AG09319 (cell line): ENCODE measurements at regions not wholly inside any gene's neighbourhood (a gene's known extent, or its start where the extent isn't known, plus 50 kb on each side); places are given as distances from the start of the nearest gene placed in this dataset.

Experiments used
- DNase-seq: peaks from one replicate; pipeline ENCODE4 v3.0.0-alpha.2; 2010; ENCODE audit warnings: low read depth; ENCODE audit errors: extremely low read depth
- CTCF ChIP-seq: IDR thresholded peaks from 2 replicates; pipeline ENCODE4 v1.5.1; 2011; ENCODE audit warnings: low read depth, mild to moderate bottlenecking, inconsistent platforms, low read length, moderate library complexity

- TF ChIP-seq CTCF: no peak
- DNase-seq: no peak
Measured at GRCh38 chr1:59032228-59032627, 248.4 kb upstream of the JUN start.

- TF ChIP-seq CTCF: no peak
- no peak for DNase-seq
Measured at GRCh38 chr1:59033761-59034160, 249.9 kb upstream of the JUN start.

GRCh38 chr1:59034925-59035324 is 251.1 kb upstream of the JUN start:
- DNase-seq: no peak
- no peak for TF ChIP-seq CTCF

- DNase-seq: no peak
- no peak for TF ChIP-seq CTCF
Measured at GRCh38 chr1:59039551-59039950, 255.7 kb upstream of the JUN start.

GRCh38 chr1:59040486-59040885 is 256.4 kb upstream of the FGGY start:
- DNase-seq: no peak
- no peak for TF ChIP-seq CTCF

GRCh38 chr1:59041646-59042277 is 255.1 kb upstream of the FGGY start:
- no peak; the same call in 1 of the 2 replicates for TF ChIP-seq CTCF
- no peak for DNase-seq

- peak; percentile 86 for DNase-seq
- no peak for TF ChIP-seq CTCF
Measured at GRCh38 chr1:59043796-59044195, 253.1 kb upstream of the FGGY start.
